GM21447 (cell line): ENCODE measurements at regions not wholly inside any gene's neighbourhood (a gene's known extent, or its start where the extent isn't known, plus 50 kb on each side); places are given as distances from the start of the nearest gene placed in this dataset.
A peak's percentile ranks its signal among the peaks of the same experiment; 100 is the strongest.

Experiments used
- ATAC-seq: cut with Tn5 transposase; IDR thresholded peaks from one replicate; pipeline ENCODE4 v1.9.1; 2021; ENCODE audit not compliant: unreplicated experiment

DNA sequence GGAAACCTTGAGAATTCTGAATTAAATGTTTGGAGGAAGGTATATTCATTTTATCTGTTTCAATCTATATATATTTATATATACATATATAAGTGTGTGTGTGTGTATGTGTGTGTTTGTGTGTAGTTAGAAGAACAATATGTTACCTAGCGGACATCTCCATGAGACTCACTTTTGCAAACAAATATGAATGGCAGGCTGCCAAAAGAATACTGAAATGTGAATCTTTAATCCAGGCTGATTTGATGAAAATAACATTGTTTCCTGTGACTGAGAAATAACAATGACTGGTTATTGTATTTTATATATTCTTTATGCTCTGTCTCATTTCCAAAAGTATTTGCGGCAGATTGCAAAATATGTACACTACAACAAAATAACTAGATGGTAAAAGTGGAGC, 255.5 kb upstream of the TGFBR2 start:
- ATAC-seq = no peak

DNA sequence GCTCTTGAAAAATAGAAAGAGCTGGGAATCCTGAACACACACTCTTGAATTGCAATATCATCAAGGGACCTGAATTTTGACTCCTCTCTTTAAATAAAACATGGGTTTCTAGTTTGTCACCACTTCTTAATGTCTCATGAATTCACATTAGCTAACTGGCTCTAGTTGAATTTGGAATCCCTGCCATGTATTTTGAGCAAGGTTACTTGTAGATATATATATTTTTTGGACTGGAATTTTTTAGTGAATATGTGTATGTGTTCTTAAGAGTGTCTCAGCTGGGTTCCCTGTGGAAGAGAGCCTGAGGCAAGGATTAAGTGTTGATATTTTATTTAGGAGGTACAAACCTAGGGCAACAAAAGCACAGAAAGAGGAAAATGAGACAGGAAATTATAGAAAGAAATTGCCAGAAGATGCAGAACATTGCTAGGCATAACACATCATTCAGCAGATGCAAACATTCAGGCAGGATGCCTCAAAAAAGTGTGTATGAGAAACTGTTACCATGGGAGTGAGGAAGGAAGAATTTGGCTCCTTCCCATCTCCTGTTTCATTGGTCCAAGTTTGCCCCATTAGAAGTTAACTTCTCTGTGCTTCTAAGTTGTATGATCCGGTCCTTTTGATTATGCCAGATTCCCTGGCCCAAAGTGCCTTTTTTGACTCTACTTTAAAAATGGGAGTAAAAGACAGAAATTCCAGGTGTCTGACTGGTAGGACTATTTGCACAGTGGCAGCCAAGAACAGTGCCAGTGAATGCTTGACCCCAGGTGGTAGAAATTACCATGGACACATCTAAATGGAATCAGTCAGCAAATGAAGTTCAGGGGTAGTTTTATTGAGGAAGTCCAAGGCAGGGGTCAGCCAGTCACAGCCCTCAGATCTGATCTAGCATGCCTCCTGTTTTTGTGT, 253.7 kb upstream of the TGFBR2 start:
- ATAC-seq = no peak

DNA sequence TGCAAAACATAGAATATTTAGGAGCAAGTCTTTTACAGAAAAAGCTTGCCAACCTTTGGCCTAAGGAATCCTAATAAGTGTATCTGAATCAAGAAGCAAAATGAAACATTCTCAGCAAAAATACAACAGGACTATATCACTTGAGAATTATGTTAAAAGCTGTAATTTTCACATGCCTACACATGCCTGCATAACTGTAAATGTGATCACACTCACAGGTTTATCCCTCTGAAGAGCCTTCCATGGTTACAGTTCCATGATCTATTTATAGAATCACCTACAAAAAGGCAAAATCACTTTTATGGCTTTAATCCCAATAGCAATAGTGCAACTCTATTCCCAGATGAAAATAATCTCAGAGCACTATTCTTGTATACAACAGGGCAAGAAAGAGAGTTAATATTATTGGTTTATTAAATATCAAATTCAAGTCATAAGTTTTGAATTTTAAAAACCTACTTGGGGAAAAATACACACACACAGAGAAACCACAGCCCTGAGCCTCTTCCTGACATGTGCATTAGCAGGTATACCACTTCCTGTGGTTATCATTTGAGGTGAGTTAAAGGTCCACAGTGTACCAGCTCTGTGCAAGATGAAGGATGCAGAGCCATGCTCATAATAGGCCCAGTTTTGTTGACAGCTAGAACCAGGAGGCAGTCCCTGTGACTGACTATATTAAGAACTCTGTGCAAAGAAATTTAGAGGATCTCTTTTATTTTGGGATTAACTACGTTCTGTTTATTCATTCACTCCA, 252.5 kb upstream of the TGFBR2 start:
- ATAC-seq = peak; percentile 98

DNA sequence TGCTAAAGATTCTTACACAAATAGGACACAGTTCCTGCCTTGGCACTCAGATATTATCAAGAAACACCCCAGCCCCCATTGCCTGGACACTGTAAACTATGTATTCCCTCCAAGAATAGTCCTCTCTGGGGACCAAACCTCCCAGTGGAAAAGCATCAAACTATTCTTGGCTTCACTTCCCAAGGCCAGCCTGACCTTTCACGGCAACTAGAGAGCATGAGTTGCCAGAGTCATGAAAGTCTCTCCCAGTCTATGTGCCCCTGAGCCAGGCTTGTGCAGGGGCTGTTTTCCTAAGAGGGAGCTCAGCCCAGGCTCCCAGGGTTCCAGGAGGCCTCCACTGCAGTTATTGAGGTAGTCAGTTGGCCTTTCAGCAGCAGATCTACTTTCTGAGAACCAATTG, 251.9 kb upstream of the TGFBR2 start:
- ATAC-seq = no peak

DNA sequence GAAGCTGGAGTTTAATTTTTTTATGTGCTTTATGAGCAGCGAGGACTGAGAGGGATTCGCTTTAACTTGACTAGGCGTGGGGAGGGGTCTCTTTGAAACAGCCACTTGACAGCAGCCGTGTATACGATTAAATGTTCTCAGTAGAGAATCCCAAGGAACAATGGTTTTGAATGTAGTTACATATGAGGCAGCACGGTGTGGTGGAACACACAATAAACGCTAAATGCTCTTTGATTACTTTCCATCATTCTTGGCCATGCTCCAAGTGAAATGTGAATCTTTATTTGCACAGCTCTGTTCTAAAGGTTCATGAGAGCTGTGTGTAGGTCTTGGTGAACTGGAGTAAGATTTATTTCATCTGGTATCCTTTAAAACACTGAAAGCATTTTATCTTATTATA, 251.4 kb upstream of the TGFBR2 start:
- ATAC-seq = no peak

DNA sequence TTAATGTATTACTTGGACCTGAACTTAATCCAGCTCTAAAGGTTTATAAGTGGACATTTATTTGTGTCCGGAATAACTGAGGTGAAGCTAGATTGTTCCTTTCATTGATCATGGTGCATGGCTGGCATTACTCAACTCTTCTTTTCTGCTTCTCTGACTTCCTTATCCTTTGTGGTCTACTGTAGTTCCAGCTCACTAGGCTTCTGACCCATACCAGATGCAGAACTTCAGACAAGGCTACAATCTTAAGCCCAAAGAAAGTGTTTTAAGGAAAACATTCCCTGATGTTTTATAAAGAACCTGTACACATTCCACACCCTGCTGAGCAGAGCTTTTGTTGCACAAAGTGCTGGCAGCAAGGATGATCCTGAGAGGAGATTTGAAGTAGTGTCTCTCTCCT, 250.8 kb upstream of the TGFBR2 start:
- no peak for ATAC-seq

DNA sequence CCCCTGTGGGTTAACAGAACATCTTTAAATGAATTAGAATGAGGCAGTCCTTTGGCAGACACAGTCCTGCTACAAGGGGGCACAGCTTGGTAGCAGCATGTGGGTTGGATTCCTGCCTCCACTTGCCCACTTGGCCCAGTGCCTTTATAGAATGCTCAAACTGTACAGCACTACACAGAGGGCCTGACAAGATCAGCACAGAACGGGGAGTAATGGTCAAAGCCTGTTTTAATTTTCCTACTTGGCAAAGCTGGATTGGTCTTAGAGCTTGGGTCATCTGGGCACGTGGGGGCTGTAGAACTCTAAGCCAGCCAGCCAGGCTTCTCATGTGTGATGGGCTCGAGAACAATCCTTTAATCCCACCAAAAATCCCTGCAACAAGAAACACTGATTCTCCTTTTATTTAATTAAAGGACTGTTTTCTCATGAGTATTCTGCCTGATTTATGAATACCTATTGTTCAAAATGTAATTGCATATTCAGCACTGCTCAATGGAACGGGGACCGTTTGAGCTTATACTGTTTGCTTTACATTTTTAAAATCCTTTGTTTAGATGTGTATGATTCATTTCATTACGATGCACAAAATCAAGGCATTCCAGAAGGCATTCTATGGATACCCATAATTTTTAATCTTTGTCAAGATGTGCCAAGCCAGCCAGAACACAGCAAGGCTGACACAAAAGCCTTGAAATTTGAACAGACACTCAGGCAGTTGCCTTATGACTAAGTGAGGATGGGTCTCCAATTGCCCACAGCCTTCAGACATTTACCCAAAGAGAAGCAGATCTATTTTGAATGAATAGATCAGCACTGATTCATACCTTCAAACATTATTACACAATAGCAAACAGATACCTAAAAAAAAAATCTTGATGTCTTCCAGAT, 249.3 kb upstream of the TGFBR2 start:
- ATAC-seq = no peak

DNA sequence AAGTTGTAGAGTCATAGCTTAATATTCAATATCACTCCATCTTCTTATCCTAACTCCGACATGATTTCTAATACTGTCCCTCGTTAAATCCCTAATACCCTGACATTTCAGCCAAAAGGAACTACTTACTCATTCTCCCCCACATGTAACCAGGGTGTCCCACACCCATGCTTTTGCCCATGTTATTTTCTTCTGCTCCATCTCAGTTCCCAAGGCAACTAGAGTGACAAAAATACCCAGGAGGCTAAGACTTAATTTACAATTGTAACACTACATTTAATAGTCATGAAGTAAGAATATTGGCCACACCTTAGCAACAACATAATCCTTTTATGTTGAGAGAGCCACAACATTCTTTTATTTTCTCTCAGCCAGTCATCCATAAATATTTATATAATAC, 248.5 kb upstream of the TGFBR2 start:
- no peak for ATAC-seq

DNA sequence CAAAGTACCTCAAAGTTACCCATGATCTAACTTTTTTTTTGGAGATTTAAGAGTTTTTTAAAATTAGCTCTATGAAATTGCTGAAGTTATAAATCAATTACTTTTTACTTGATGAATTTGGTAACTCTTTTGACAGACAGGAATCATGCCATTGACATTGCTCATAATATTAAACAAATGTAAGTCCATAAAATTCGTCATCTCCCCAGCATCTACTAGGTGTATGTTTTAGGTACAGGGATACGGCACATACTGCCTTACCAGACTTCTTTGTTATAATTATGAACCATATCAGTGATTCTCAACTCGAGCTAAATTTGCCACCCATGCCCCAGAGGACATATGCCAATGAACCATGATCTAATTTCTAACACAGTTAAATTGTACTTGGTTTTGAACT, 247.5 kb upstream of the TGFBR2 start:
- ATAC-seq = no peak

DNA sequence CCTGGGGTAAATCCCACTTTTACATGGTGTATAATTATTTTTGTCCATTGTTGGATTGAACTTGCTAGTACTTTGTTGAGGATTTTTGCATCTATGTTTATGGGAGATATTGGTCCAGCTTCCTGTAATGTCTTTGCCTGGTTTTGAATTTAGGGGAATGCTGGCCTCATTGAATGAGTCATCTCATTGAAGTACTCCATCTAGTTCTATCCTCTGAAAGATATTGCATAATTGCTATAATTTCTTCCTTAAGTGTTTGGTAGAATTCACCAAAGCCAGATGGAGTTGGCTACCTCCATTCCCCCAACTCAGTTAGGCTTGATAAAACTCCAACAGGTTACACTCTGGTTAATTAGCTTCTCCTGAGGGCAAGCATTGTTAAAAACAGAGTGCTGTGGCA, 237.4 kb upstream of the TGFBR2 start:
- no peak for ATAC-seq

DNA sequence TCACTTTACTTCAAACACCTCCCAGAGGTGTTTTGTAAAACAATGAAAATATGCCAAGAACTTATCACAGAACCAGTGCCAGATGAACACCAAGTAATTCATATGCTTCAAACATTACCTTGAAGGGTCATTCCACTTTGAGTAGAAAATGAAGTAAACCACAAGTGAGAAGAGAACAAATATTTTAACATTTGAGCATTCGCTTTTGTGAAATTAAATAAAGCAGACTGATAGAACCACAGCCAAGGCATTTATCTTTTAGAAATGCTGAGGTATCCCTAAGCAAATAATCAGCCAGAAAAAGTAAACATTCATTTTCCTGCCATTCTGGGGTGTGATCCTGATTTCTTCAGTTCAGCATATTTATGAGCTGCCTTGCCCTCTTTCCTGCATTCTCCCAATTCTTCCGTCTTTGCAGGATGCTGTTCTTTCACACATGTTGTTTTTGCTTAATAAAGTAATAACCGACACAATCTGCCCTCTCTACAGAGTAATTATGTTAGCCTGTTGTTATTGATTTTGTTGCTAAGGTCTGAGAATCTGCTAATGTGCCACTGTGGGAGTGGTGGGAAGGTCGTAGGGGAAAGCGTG, 235.6 kb upstream of the TGFBR2 start:
- no peak for ATAC-seq

DNA sequence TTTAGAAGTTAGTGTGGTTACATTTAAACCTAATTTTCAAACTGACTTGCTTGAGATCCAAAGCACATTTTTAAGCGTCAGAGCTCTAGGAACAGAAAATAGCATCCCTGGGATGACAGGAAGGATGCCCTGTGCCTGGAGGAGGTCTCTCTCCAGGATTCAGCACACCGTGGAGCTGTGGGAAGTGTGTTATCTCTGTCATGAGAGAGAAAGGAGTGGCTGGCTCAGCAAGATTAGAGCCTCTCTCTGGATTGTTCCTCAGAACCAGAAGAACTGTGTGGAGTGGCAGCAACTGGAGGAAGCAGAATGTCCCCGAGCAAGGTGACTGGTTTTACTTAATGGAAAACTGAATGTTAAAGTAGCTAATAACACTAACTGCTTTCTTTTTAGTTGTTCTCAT, 233.6 kb upstream of the TGFBR2 start:
- no peak for ATAC-seq

DNA sequence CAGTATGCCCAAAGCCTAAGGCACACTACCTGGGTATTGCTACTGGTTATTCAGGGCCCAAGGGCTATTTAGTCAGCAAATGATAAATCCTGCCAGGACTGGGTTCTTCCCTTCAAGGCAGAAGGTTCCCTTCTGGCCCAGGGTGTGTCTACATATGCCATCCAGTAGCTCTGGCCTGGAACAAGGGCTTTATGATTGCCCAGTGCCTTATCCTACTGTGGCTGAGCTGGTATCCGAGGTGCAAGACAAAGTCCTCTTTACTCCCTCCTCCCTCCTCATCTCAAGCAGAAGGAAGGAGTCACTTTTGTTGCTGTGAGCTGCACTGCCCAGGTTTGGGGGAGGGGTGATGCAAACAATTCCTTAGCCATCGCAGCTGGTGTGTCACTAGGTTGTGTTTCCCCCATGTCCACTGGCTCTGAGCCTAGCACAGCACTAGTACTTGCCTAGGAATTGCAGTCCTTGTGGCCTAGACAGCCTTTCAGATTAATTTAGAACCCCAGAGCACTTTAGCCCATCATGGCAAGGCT, 221.8 kb upstream of the TGFBR2 start:
- ATAC-seq = no peak

DNA sequence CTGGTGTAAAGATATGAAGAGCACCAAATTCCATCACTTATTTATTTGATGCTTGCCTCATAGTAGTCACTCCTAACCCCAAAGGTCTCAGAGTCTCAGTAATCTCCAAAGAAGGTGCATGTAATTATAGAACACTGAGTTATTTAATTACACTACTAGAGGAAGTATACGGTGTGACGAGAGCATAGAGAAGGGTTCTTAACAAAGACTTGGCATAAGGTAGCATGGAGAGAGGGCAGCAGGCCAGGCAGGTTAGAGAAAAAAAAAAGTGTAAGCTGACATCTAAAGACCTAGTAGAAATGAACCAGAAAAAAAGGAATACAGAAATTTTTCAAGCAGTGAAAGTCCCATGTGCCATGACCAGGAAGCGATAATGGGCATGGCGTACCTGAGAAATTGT, 213.3 kb upstream of the TGFBR2 start:
- ATAC-seq = no peak

DNA sequence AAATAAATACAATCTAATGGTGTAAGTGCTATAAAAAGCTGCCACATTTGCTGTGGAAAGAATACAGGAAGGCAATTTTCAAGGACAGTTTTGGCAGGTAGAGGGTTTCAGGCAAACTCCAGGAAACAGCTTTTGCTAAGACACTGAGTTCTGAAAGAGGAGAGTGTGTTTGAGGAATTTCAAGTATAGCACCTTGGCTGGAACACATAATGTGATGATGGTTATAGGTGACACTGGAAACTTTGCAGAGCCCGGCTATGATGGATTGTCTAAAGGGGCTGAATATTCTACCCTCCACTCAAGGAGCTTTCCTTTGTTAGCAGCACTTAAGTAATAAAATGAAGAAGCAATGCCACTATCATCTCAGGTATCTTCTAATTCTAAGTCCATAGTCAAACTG, 209.4 kb upstream of the TGFBR2 start:
- no peak for ATAC-seq

DNA sequence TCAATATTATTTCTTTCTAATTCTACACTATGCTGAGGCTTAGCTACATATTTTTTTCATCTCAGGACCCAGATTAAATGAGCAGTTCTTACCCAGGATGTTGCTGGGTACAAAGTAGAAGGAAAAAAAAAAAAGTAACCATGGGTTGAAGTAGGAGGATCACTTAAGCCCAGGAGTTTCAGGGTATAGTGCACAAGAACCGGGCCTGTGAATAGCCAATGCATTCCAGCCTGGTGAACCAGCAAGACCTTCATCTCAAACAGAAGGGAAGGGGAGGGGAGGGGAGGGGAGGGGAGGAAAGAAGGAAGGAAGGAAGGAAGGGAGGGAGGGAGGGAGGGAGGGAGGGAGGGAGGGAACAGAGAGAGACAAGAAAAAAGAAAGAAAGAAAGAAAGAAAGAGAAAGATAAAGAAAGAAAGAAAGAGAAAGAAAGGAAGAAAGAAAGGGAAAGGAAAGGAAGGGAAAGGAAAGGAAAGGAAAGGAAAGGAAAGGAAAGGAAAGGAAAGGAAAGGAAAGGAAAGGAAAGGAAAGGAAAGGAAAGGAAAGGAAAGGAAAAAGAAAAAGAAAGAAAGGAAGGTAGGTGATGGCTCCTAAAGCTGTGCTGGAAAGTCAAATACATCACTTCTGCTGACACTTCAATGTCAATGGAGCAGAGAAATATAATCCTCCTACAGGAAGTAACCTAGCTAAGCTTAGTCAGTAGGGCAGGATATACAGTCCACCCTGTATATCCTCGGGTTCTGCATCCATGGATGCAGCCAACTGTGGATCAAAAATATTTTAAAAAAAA, 206.8 kb upstream of the TGFBR2 start:
- ATAC-seq = no peak

DNA sequence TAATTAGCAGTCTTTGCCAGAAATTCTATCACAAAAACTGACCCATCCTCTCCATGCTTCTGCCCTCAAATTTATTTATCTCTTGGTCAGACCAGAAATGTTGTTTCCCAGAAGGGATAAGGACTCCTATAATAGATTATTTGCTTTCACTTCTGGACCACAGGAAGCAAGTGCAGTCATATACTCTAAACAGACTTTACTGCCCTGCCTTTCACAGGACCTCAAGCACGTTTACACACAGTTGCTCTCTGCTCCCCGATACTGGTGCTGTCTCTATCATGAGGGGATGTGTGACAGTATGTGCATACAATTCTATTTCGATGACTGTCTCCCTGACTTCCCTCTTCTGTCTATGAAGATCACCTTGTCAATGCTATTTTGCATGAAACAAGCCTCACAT, 205.5 kb upstream of the TGFBR2 start:
- no peak for ATAC-seq

DNA sequence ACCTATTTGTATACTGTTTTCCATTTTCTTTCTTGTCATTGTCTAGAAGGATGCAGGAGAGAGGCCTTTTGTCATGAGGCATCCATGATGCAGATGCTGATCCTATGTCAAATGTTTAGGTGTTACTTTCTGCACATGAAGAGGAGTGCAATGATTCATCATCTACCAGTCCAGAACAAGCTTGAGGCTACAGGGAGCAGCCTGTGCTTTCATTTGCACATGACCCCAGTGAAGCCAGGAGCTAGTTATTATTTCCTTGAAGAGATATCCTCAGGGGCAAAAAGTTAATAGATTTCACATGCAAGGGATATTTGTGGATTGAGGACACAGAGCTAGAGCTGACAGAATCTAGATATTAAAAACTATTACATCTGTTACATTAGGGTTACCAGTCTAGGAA, 204.4 kb upstream of the TGFBR2 start:
- ATAC-seq = no peak

DNA sequence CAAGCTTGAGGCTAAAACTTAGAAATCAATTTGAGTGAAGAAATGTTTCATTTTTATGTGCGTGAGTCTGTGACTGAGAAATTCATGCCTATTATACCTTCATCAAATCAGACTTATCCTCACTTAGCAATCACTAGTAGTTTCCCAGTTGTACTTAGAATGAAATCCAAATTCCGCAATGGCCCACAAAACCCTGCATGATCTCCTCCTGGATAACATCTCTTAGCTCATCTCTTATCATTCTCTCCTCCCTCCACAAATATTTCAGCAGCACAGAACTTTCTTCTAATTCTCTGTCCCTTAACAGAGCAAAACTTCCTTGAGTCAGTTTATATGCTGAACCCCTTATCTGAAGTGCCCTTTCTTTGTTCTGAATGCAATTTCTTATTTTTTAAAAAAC, 198.8 kb upstream of the TGFBR2 start:
- ATAC-seq = no peak

DNA sequence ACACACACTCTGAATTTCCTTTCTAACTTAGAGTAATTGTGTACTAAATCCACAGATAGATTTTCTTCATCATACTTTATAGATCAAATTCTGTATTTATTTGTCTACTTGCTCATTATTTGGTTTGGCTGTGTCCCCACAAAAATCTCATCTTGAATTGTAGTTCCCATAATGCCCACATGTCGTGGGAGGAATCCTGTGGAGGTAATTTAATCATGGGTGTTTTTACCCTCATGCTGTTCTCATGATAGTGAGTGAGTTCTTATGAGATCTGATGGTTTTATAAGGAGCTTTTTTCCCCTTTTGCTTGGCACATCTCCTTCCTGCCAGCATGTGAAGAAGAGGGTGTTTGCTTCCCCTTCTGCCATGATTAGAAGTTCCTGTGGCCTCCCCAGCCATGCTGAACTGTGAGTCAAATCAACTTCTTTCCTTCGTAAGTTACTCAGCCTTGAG, 198.3 kb upstream of the TGFBR2 start:
- ATAC-seq = no peak
